Upper lobe of left lung (tissue), 6 donors: ENCODE measurements at regions not wholly inside any gene's neighbourhood (a gene's known extent, or its start where the extent isn't known, plus 50 kb on each side); places are given as distances from the start of the nearest gene placed in this dataset.

Experiments
- ATAC-seq, 2 donors: fragments of 200-7000 bp; cut with Tn5 transposase; one replicate each; pipeline ENCODE4 v1.9.1; 2022; ENCODE audit warnings: mild to moderate bottlenecking in 2 of 2, moderate library complexity in 2 of 2; ENCODE audit not compliant: low FRiP score in 2 of 2
- DNase-seq, 2 donors: peaks; one replicate each; pipeline ENCODE4 v3.0.0-alpha.2; 2019 to 2020
- H3K27ac ChIP-seq, 4 donors: fragments of 200-600 bp; sonication (generic); one replicate each; pipeline ENCODE4 v1.5.1; 2016 to 2019
- H3K27me3 ChIP-seq, 4 donors: fragments of 200-600 bp; sonication (generic); one replicate each; pipeline ENCODE4 v1.5.1; 2017 to 2019
- H3K36me3 ChIP-seq, 4 donors: fragments of 200-600 bp; sonication (generic); one replicate each; pipeline ENCODE4 v1.5.1; 2016 to 2019
- H3K4me1 ChIP-seq, 4 donors: fragments of 200-600 bp; sonication (generic); one replicate each; pipeline ENCODE4 v1.5.1; 2018 to 2019
- H3K4me3 ChIP-seq, 4 donors: fragments of 200-600 bp; sonication (generic); one replicate each; pipeline ENCODE4 v1.5.1; 2017 to 2019; ENCODE audit warnings: mild to moderate bottlenecking in 2 of 4, moderate library complexity in 1 of 4
- H3K9me3 ChIP-seq, 4 donors: fragments of 200-600 bp; sonication (generic); one replicate each; pipeline ENCODE4 v1.5.1; 2018 to 2019
- EP300 ChIP-seq, 4 donors: sonication (generic); formaldehyde crosslinking; IDR thresholded peaks; one replicate each; pipeline ENCODE4 v1.5.1; 2017; ENCODE audit warnings: antibody characterized with exemption in 4 of 4, control low read depth in 2 of 4
- POLR2A ChIP-seq, 4 donors: fragments of 450-650 bp; IDR thresholded peaks; one replicate each; pipeline ENCODE4 v1.5.1; 2016 to 2017; ENCODE audit warnings: antibody characterized with exemption in 4 of 4, mild to moderate bottlenecking in 2 of 4
- POLR2AphosphoS5 ChIP-seq, 2 donors: sonication (generic); formaldehyde crosslinking; IDR thresholded peaks; one replicate each; pipeline ENCODE4 v1.5.1; 2017; ENCODE audit warnings: antibody characterized with exemption in 2 of 2
- WGBS, 2 donors: methylation state at CpG; one replicate each; pipeline ENCODE4 v1.1.5; 2017 to 2018; 5-methylcytosine and 5-hydroxymethylcytosine counted together
- TF ChIP-seq, protein P1 (sequence below), 6 experiments: fragments of 450-650 bp in 4 of 6; fragments of 200-600 bp in 2 of 6; sonication (generic) in 2 of 6; IDR thresholded peaks; one replicate each; pipeline ENCODE4 v1.5.1; 2016 to 2019; ENCODE audit warnings: antibody characterized with exemption in 6 of 6
- donor health status: DM: no; HTN: no; CAD: no; lungs with moderate emphysema.
- donor health status: DM: no; HTN: yes; CAD: no; lungs with severe emphysema.

DNA sequence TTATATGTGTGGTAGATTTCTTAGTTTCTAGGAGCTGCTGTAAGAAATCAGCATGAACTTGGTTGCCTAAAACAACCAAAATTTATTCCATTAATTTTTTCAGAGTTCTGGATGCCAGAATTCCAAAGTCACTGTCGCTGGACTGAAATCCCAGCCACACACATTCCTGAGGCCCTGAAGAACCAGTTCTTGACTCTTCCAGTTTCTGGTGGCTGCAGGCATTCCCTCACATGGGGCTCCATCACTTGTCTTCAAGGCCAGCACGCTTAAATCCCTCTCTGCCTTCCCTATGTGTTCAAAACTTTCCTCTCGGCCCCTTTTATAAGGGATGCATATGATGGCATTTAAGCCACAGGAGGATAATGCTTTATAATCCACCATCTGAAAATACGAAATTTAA, 1237.5 kb upstream of the CDH9 start:
- no peak for ATAC-seq
- TF ChIP-seq, protein P1, sequence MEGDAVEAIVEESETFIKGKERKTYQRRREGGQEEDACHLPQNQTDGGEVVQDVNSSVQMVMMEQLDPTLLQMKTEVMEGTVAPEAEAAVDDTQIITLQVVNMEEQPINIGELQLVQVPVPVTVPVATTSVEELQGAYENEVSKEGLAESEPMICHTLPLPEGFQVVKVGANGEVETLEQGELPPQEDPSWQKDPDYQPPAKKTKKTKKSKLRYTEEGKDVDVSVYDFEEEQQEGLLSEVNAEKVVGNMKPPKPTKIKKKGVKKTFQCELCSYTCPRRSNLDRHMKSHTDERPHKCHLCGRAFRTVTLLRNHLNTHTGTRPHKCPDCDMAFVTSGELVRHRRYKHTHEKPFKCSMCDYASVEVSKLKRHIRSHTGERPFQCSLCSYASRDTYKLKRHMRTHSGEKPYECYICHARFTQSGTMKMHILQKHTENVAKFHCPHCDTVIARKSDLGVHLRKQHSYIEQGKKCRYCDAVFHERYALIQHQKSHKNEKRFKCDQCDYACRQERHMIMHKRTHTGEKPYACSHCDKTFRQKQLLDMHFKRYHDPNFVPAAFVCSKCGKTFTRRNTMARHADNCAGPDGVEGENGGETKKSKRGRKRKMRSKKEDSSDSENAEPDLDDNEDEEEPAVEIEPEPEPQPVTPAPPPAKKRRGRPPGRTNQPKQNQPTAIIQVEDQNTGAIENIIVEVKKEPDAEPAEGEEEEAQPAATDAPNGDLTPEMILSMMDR (IDR thresholded peaks at IDR 0.05): no peak
- no peak for TF ChIP-seq POLR2A (IDR thresholded peaks at IDR 0.05)
- TF ChIP-seq EP300 (IDR thresholded peaks at IDR 0.05): no peak
- TF ChIP-seq POLR2AphosphoS5 (IDR thresholded peaks at IDR 0.05): no peak
- H3K9me3 ChIP-seq: no peaks in the 10 kb centered on the region
- no peak overlapping the region for H3K27ac ChIP-seq
- no peaks in the 10 kb centered on the region for H3K27me3 ChIP-seq
- no peak for DNase-seq
- 70 to 74% methylated on average over 4 of the region's 4 CpGs for WGBS, 2 donors
- H3K4me1 ChIP-seq: no peaks in the 10 kb centered on the region
- no peak overlapping the region for H3K4me3 ChIP-seq
- H3K36me3 ChIP-seq: no peaks in the 10 kb centered on the region

DNA sequence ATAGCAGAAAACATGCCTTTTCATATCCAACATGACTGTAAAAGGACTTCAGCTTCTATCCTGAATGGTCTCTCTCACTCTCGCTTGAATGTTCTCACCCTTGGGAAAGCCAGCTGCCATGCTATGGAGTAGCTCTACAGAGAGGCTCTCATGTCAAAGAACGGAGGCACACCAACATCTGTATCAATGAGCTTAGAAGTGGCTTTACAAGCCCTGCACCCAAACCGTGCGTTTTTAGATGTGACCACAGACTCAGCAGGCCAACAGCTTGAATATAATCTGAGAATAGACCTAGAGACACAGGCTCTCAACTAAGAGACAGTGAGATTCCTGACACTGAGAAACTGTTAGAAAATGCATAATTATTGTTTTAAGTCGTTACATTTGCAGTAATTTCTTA, 1231.6 kb upstream of the CDH9 start:
- Histone ChIP-seq H3K36me3 (no peaks in the 10 kb centered on the region), H3K4me1 (no peaks in the 10 kb centered on the region), H3K27me3 (no peaks in the 10 kb centered on the region), H3K9me3 (no peaks in the 10 kb centered on the region), H3K4me3 (no peak overlapping the region), H3K27ac (no peak overlapping the region)
- WGBS, 2 donors: 81 to 85% methylated on average over 5 of the region's 5 CpGs
- TF ChIP-seq, protein P1 (IDR thresholded peaks at IDR 0.05): no peak
- TF ChIP-seq EP300 (IDR thresholded peaks at IDR 0.05) (no peak), POLR2A (IDR thresholded peaks at IDR 0.05) (no peak), POLR2AphosphoS5 (IDR thresholded peaks at IDR 0.05) (no peak)
- DNase-seq (no peak), ATAC-seq (no peak)

DNA sequence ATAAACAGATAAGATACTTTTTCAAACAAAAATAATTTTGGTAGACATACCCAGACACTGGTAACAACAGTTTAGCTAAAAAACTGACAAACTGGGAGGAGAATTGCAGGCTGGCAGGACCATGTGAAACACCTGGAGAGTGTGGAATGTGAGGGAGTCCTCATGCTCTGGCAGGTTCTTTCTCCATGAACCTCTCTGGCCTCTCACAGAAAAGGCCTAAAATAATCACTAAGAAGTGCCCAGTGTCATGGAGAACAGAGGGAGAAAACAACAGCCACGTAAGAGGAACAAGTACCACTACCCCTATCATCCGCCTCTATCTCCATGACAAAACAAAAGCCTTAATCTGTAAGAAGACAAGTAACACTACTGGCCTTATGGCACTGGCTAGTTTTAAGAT, 1227.5 kb upstream of the CDH9 start:
- H3K9me3 ChIP-seq: no peaks in the 10 kb centered on the region
- H3K27ac ChIP-seq: no peak overlapping the region
- DNase-seq (no peak), ATAC-seq (no peak)
- no peaks in the 10 kb centered on the region for H3K4me1 ChIP-seq
- H3K36me3 ChIP-seq: no peaks in the 10 kb centered on the region
- TF ChIP-seq, protein P1 (IDR thresholded peaks at IDR 0.05): no peak
- TF ChIP-seq EP300 (IDR thresholded peaks at IDR 0.05): no peak
- TF ChIP-seq POLR2A (IDR thresholded peaks at IDR 0.05): no peak
- TF ChIP-seq POLR2AphosphoS5 (IDR thresholded peaks at IDR 0.05): no peak
- 67 to 80% methylated on average over 2 of the region's 2 CpGs for WGBS, 2 donors
- H3K4me3 ChIP-seq: no peak overlapping the region
- no peaks in the 10 kb centered on the region for H3K27me3 ChIP-seq

DNA sequence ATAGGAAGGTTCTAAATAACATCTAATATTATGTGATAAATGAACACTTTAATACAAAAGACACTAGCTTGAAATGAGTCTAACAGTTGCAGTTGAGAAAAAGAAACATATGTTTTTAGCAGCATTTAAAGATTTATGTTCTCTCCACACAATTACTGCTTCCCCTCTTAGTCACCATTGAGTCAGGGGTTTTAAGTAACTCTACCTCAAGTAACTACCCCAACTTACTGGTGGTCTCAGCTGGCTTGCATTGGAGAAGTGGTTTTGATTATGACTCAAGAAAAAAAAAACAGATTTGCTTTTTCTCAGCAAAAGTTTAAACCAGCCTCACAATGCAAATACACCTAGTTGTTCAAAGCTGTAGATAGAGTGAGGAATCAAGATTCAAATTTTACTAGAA, 1216.5 kb upstream of the CDH9 start:
- Histone ChIP-seq H3K4me3 (no peak overlapping the region), H3K36me3 (no peaks in the 10 kb centered on the region), H3K4me1 (no peaks in the 10 kb centered on the region), H3K27me3 (no peaks in the 10 kb centered on the region), H3K9me3 (no peaks in the 10 kb centered on the region), H3K27ac (no peak overlapping the region)
- DNase-seq (no peak), ATAC-seq (no peak)
- no peak for TF ChIP-seq POLR2A (IDR thresholded peaks at IDR 0.05)
- TF ChIP-seq POLR2AphosphoS5 (IDR thresholded peaks at IDR 0.05): no peak
- TF ChIP-seq, protein P1 (IDR thresholded peaks at IDR 0.05): no peak
- no peak for TF ChIP-seq EP300 (IDR thresholded peaks at IDR 0.05)

DNA sequence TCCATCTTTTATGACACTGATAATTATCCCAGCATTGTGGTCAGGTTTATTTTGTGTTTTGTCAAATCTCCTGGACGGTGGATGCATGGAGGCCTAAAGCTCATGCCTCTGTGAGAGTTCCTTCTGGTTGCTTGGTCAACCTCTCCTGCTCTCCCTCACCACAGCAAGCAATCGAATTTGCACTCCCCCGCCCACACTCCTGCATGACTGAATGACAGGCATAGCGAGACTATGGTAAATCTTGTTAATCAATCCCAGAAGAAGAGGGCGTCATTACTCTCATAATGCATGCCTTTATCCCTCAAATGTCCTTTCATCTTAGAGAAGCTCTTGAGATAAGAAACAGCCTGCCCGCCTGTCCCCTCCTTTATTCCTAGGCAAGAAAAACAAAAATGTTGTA, 1215.0 kb upstream of the CDH9 start:
- DNase-seq: no peak
- 69 to 86% methylated on average over 6 of the region's 6 CpGs for WGBS, 2 donors

More for the DNA sequence above, 1215.0 kb upstream of the CDH9 start:
- TF ChIP-seq, protein P1 (IDR thresholded peaks at IDR 0.05): no peak
- TF ChIP-seq EP300 (IDR thresholded peaks at IDR 0.05): no peak
- H3K4me1 ChIP-seq: no peaks in the 10 kb centered on the region
- no peaks in the 10 kb centered on the region for H3K36me3 ChIP-seq
- no peaks in the 10 kb centered on the region for H3K9me3 ChIP-seq
- ATAC-seq: no peak
- no peak overlapping the region for H3K27ac ChIP-seq
- no peak overlapping the region for H3K4me3 ChIP-seq
- H3K27me3 ChIP-seq: no peaks in the 10 kb centered on the region
